K562 (cell line): ENCODE measurements at regions not wholly inside any gene's neighbourhood (a gene's known extent, or its start where the extent isn't known, plus 50 kb on each side); places are given as distances from the start of the nearest gene placed in this dataset.

Source experiments
- AFF4 ChIP-seq: sonication (generic); formaldehyde crosslinking; IDR thresholded peaks from 2 replicates; pipeline ENCODE4 v1.8.0; 2023; ENCODE audit warnings: mild to moderate bottlenecking, missing genetic modification reagents
- E2F6 ChIP-seq, 2 experiments: IDR thresholded peaks; 2 replicates each; pipeline ENCODE4 v1.6.1; 2011; ENCODE audit warnings: borderline replicate concordance in 1 of 2, control low read depth in 1 of 2, low read depth in 1 of 2, low read length in 1 of 2, mild to moderate bottlenecking in 1 of 2, mixed read lengths in 1 of 2, moderate library complexity in 1 of 2; ENCODE audit not compliant: insufficient read depth in 1 of 2, insufficient read length in 1 of 2, poor library complexity in 1 of 2, severe bottlenecking in 1 of 2; ENCODE audit errors: extremely low read depth in 1 of 2
- SOX6 ChIP-seq: fragments of 450-650 bp; IDR thresholded peaks from 2 replicates; pipeline ENCODE4 v1.6.1; 2014; ENCODE audit warnings: mild to moderate bottlenecking
- TF ChIP-seq, protein P1 (sequence below): fragments of 450-650 bp; IDR thresholded peaks from 2 replicates; pipeline ENCODE4 v1.6.1; 2018; ENCODE audit not compliant: partially characterized antibody

DNA sequence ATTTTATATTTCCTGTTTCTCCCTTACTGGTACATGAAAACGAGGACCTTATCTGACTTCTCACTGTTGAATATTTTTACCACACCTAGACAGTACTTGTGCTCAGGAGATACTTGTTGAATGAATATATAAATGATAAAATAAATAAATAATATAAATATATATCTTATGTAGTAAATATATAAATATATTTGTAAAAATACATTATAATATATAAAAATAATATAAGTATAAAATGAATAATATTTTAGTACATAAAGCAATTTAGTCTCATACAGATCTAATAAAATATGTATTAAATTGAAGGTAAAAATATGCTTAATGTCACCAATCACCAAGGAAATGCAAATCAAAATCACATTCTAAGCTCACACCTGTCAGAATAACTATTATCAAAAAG lies 360.6 kb downstream of the EFNA5 start (continued):
- TF ChIP-seq, protein P1, sequence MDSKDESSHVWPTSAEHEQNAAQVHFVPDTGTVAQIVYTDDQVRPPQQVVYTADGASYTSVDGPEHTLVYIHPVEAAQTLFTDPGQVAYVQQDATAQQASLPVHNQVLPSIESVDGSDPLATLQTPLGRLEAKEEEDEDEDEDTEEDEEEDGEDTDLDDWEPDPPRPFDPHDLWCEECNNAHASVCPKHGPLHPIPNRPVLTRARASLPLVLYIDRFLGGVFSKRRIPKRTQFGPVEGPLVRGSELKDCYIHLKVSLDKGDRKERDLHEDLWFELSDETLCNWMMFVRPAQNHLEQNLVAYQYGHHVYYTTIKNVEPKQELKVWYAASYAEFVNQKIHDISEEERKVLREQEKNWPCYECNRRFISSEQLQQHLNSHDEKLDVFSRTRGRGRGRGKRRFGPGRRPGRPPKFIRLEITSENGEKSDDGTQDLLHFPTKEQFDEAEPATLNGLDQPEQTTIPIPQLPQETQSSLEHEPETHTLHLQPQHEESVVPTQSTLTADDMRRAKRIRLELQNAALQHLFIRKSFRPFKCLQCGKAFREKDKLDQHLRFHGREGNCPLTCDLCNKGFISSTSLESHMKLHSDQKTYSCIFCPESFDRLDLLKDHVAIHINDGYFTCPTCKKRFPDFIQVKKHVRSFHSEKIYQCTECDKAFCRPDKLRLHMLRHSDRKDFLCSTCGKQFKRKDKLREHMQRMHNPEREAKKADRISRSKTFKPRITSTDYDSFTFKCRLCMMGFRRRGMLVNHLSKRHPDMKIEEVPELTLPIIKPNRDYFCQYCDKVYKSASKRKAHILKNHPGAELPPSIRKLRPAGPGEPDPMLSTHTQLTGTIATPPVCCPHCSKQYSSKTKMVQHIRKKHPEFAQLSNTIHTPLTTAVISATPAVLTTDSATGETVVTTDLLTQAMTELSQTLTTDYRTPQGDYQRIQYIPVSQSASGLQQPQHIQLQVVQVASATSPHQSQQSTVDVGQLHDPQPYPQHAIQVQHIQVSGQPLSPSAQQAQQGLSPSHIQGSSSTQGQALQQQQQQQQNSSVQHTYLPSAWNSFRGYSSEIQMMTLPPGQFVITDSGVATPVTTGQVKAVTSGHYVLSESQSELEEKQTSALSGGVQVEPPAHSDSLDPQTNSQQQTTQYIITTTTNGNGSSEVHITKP, result no peak
- TF ChIP-seq E2F6 (IDR thresholded peaks at IDR 0.05; ENCODE audit: borderline replicate concordance in 1 of 2, extremely low read depth in 1 of 2, insufficient read depth in 1 of 2, insufficient read length in 1 of 2, low read depth in 1 of 2, low read length in 1 of 2, poor library complexity in 1 of 2, severe bottlenecking in 1 of 2) (no peak), AFF4 (CRISPR knock-in tag) (no peak), SOX6 (no peak)
- TF ChIP-seq, all 486 proteins: peak for 0
